Heart left ventricle (tissue), 16 donors: ENCODE measurements at regions not wholly inside any gene's neighbourhood (a gene's known extent, or its start where the extent isn't known, plus 50 kb on each side); places are given as distances from the start of the nearest gene placed in this dataset.
A peak's percentile ranks its signal among the peaks of the same experiment; 100 is the strongest.

Experiments used
- ATAC-seq, 4 donors: fragments of 200-7000 bp; cut with Tn5 transposase; one replicate each; pipeline ENCODE4 v1.9.1; 2020 to 2022; ENCODE audit warnings: moderate library complexity in 4 of 4, mild to moderate bottlenecking in 3 of 4, moderate number of reproducible peaks in 1 of 4
- DNase-seq, 5 donors: peaks; one replicate each; pipeline ENCODE4 v3.0.0-alpha.2; 2020
- H3K27ac ChIP-seq, 12 donors: fragments of 200-600 bp; sonication (generic) in 4 of 12; one replicate each; pipeline versions ENCODE4 v1.5.0 to v1.8.0; 2016 to 2022; ENCODE audit warnings: mild to moderate bottlenecking in 2 of 12
- H3K27me3 ChIP-seq, 9 donors: fragments of 200-600 bp; sonication (generic) in 2 of 9; one replicate each; pipeline versions ENCODE4 v1.5.1 to v1.8.0; 2016 to 2022; ENCODE audit warnings: mild to moderate bottlenecking in 3 of 9
- H3K36me3 ChIP-seq, 9 donors: fragments of 200-600 bp; sonication (generic) in 2 of 9; one replicate each; pipeline versions ENCODE4 v1.5.0 to v1.8.0; 2018 to 2022; ENCODE audit warnings: mild to moderate bottlenecking in 2 of 9
- H3K4me1 ChIP-seq, 12 donors: fragments of 200-600 bp; sonication (generic) in 4 of 12; one replicate each; pipeline versions ENCODE4 v1.5.0 to v1.8.0; 2016 to 2022; ENCODE audit warnings: mild to moderate bottlenecking in 3 of 12
- H3K4me3 ChIP-seq, 12 donors: fragments of 200-600 bp; sonication (generic) in 4 of 12; one replicate each; pipeline versions ENCODE4 v1.5.0 to v1.8.0; 2017 to 2022; ENCODE audit warnings: mild to moderate bottlenecking in 9 of 12, moderate library complexity in 4 of 12
- H3K9me3 ChIP-seq, 12 donors: fragments of 200-600 bp; sonication (generic) in 4 of 12; one replicate each; pipeline versions ENCODE4 v1.5.0 to v1.8.0; 2016 to 2022; ENCODE audit warnings: mild to moderate bottlenecking in 1 of 12
- POLR2A ChIP-seq, 2 donors: fragments of 450-650 bp; IDR thresholded peaks; one replicate each; pipeline ENCODE4 v1.6.1; 2017; ENCODE audit warnings: antibody characterized with exemption in 2 of 2, mild to moderate bottlenecking in 2 of 2, moderate library complexity in 2 of 2
- WGBS, 4 donors: extraction: QIAGEN DNeasy Blood & Tissue Kit in 2 of 4; methylation state at CpG; one replicate each; pipeline versions ENCODE4 v1.1.5 to v1.1.7; 2013 to 2018; 5-methylcytosine and 5-hydroxymethylcytosine counted together
- intact Hi-C, 10 donors: fragments of 100-400 bp; cut with DNase I; formaldehyde crosslinking; loops; one replicate each; pipeline versions ENCODE4 v1.11.1 to v1.14.2; 2022
- TF ChIP-seq, protein P1 (sequence below), 12 donors: fragments of 200-600 bp; sonication (generic) in 4 of 12; IDR thresholded peaks; one replicate each; pipeline versions ENCODE4 v1.5.0 to v1.8.0; 2018 to 2022; ENCODE audit warnings: antibody characterized with exemption in 12 of 12, mild to moderate bottlenecking in 5 of 12
- donor health status: ischemic (EF 13 %, LVEDD 7.1; RV severe dilation, severe dysfunction).
- donor health status: healthy with polysubstance abuse.
- donor health status: DM: no; HTN: yes; CAD: no.
- donor health status: DM: no; HTN: no; CAD: no.
- donor health status: ischemic (EF 25% LVEDD 6.9; RV normal size, moderate dysfunction).
- donor health status: ischemic (EF 25% LVEDD 5.7; RV mildly dilated, moderate dysfunction).
- donor health status: healthy.
- donor health status: DM: yes; HTN: yes; CAD: no.
- donor health status: ischemic (EF 35%, LVEDD 5.7; RV mildly dilated, moderate dysfunction).
- donor health status: nonischemic (EF 11% LVEDD 7.7; RV severe dilation, severe dysfunction).
- donor health status: DM: yes; HTN: yes; CAD: no.
- donor health status: PGD.
- donor health status: ischemic (EF 29% LVEDD 5.4; RV normal size, mild dysfunction).
- donor health status: nonischemic (EF 23%, LVEDD 6.1; RV moderate dilation, normal function).

- H3K4me3 ChIP-seq, result no peak overlapping the region
- H3K27ac ChIP-seq, result peak overlapping the region in 3 of 12 donors; percentile 29 to 57 (median 47)
- H3K4me1 ChIP-seq, result peaks cover 0 to 48% (median 30%) of the 10 kb centered on the region in 12 donors
- 56 to 66% (median 60%) methylated on average over 8 of the region's 8 CpGs for WGBS, 4 donors
- DNase-seq, result peak in 4 of 5 donors; percentile 12 to 75 (median 41)
- H3K9me3 ChIP-seq, result no peaks in the 10 kb centered on the region
- no peaks in the 10 kb centered on the region for H3K27me3 ChIP-seq
- no peaks in the 10 kb centered on the region for H3K36me3 ChIP-seq
- TF ChIP-seq, protein P1, sequence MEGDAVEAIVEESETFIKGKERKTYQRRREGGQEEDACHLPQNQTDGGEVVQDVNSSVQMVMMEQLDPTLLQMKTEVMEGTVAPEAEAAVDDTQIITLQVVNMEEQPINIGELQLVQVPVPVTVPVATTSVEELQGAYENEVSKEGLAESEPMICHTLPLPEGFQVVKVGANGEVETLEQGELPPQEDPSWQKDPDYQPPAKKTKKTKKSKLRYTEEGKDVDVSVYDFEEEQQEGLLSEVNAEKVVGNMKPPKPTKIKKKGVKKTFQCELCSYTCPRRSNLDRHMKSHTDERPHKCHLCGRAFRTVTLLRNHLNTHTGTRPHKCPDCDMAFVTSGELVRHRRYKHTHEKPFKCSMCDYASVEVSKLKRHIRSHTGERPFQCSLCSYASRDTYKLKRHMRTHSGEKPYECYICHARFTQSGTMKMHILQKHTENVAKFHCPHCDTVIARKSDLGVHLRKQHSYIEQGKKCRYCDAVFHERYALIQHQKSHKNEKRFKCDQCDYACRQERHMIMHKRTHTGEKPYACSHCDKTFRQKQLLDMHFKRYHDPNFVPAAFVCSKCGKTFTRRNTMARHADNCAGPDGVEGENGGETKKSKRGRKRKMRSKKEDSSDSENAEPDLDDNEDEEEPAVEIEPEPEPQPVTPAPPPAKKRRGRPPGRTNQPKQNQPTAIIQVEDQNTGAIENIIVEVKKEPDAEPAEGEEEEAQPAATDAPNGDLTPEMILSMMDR (IDR thresholded peaks at IDR 0.05), result no peak
- TF ChIP-seq POLR2A (IDR thresholded peaks at IDR 0.05), result no peak
- intact Hi-C loops, result loop anchor here in 3 of 10 donors (5.0 to 10.0 kb wide), 3 partner anchors 91 to 583 kb away; partner anchors contain the start of gene IGFBP5 (in 1 of the 3)
- ATAC-seq, result peak in 3 of 4 donors; percentile 78 to 84 (median 78)
These were observed 418.0 kb upstream of the TNP1 start for GRCh38 chr2:217277646-217278398.

DNA sequence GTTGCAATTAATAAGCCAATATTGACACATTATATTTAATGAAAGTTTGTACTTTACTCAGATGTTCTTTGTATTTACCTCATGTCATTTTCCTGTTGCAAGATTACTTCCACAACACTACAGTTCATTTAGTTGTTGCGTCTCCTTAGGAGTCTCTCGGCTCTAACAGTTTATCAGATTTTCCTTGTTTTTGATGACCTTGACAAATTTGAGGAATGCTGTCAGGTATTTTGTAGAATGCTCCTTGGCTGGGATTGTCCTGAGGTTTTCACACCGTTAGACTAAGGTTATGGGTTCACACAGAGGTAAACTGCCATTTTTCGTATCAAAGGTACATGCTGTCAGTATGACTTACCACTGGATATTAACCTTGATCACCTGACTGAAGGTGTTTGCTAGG is 416.6 kb upstream of the TNP1 start:
- H3K27me3 ChIP-seq, result no peaks in the 10 kb centered on the region
- peaks cover 2 to 62% (median 38%) of the 10 kb centered on the region in 12 donors for H3K4me1 ChIP-seq
- 96 to 99% (median 97%) methylated on average over 4 of the region's 4 CpGs for WGBS, 4 donors
- no peak for ATAC-seq
- TF ChIP-seq, protein P1 (IDR thresholded peaks at IDR 0.05), result no peak
- no peak for TF ChIP-seq POLR2A (IDR thresholded peaks at IDR 0.05)
- H3K27ac ChIP-seq, result no peak overlapping the region
- intact Hi-C loops, result loop anchor here in 3 of 10 donors (5.0 to 10.0 kb wide), 3 partner anchors 89 to 582 kb away; partner anchors contain the start of gene IGFBP5 (in 1 of the 3)
- no peaks in the 10 kb centered on the region for H3K9me3 ChIP-seq
- no peaks in the 10 kb centered on the region for H3K36me3 ChIP-seq
- H3K4me3 ChIP-seq, result no peak overlapping the region
- no peak for DNase-seq

DNA sequence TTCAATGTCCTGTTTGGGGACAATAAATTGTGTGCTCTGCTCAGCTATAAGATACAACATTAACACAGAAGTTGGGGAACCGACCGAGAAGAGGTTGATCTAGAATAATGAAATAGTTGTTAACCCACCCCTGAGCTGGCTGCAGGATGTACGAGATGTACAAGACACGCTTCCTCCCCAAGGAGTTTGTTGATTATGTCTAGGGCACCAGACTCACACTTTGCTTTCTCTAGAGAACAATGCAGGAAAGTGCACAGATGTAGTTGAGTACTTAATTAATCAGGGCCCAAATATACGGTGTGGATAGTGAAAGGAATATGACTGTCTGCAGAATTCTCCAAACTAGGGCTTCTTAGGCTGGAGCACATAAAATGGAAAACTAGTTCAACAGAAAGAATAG is 415.2 kb upstream of the TNP1 start:
- H3K9me3 ChIP-seq, result no peaks in the 10 kb centered on the region
- 31 to 60% (median 50%) methylated on average over 5 of the region's 5 CpGs for WGBS, 4 donors
- TF ChIP-seq, protein P1 (IDR thresholded peaks at IDR 0.05), result no peak
- TF ChIP-seq POLR2A (IDR thresholded peaks at IDR 0.05), result no peak
- H3K4me3 ChIP-seq, result no peak overlapping the region
- ATAC-seq (no peak), DNase-seq (no peak)
- H3K4me1 ChIP-seq, result peaks cover 2 to 55% (median 35%) of the 10 kb centered on the region in 12 donors
- no peaks in the 10 kb centered on the region for H3K27me3 ChIP-seq
- H3K27ac ChIP-seq, result peak overlapping the region in 2 of 12 donors; percentile 13 to 75
- intact Hi-C loops, result loop anchor here in 3 of 10 donors (5.0 to 10.0 kb wide), 3 partner anchors 88 to 580 kb away; partner anchors contain the start of gene IGFBP5 (in 1 of the 3)
- no peaks in the 10 kb centered on the region for H3K36me3 ChIP-seq

DNA sequence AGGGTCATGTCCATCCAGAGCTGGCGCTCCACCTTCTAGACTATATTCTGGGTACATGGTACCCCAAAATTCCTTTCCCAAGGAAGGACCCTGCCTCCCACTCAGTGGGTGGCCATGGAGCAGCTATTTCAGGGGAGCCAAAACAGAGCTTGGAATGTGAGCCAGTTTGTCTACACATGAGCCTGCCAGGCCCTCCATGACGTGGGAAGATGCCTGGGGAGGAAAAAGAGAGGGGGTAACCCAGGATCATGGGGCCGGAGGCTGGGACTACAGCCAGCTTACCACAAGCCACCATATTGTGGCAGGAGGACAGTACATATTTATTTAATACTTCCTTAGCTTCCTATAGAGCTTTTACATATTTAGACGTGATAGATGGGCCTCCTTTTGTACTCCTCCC is 414.7 kb upstream of the TNP1 start:
- TF ChIP-seq POLR2A (IDR thresholded peaks at IDR 0.05), result no peak
- TF ChIP-seq, protein P1 (IDR thresholded peaks at IDR 0.05), result no peak
- WGBS, 4 donors, result 73 to 85% (median 80%) methylated on average over 4 of the region's 4 CpGs
- no peaks in the 10 kb centered on the region for H3K27me3 ChIP-seq
- H3K9me3 ChIP-seq, result no peaks in the 10 kb centered on the region
- H3K36me3 ChIP-seq, result no peaks in the 10 kb centered on the region
- ATAC-seq (no peak), DNase-seq (no peak)
- H3K4me3 ChIP-seq, result no peak overlapping the region
- peak overlapping the region in 1 of 12 donors; percentile 75 for H3K27ac ChIP-seq
- H3K4me1 ChIP-seq, result peaks cover 2 to 50% (median 31%) of the 10 kb centered on the region in 12 donors
- intact Hi-C loops, result loop anchor here in 2 of 10 donors (10.0 kb wide), 2 partner anchors 200 to 580 kb away; partner anchors contain the start of gene IGFBP5 (in 1 of the 2)
